ENCODE measurements at regions not wholly inside any gene's neighbourhood (a gene's known extent, or its start where the extent isn't known, plus 50 kb on each side); places are given as distances from the start of the nearest gene placed in this dataset.

- no peak for TF ChIP-seq E2F5 (CRISPR knock-in tag; conservative IDR thresholded peaks at IDR 0.05)
- no peak for TF ChIP-seq ZSCAN30 (CRISPR knock-in tag; IDR thresholded peaks at IDR 0.05)
- TF ChIP-seq ZNF720 (CRISPR knock-in tag; IDR thresholded peaks at IDR 0.05) = no peak
- TF ChIP-seq ZNF691 (CRISPR knock-in tag; IDR thresholded peaks at IDR 0.05; ENCODE audit: borderline replicate concordance, low read depth) = no peak
- no peak for TF ChIP-seq ZNF350 (CRISPR knock-in tag; IDR thresholded peaks at IDR 0.05; ENCODE audit: borderline replicate concordance, low read depth)
- TF ChIP-seq PRDM4 (CRISPR knock-in tag; IDR thresholded peaks at IDR 0.05; ENCODE audit: borderline replicate concordance) = no peak
- H3K4me3 ChIP-seq (replicated peaks in 1 of 3; ENCODE audit: insufficient read depth in 1 of 3, low read depth in 2 of 3, low read length in 3 of 3) = no peak overlapping the region
- in situ Hi-C loops (cut with HindIII; ENCODE audit: extremely low pct_ligation_motif_present, low pct_unique_long_range_greater_than_20kb) (no loop called here), intact Hi-C loops (cut with micrococcal nuclease; ENCODE audit: unreplicated experiment) (no loop called here)
- no peak overlapping the region for H3K4me2 ChIP-seq (ENCODE audit: low read depth, low read length)
- no peak overlapping the region for H2AFZ ChIP-seq (ENCODE audit: low read length)
- DNase-seq (ENCODE audit: low spot score) (no peak), ATAC-seq (no peak), FAIRE-seq (no peak)
- 8% methylated on average over 3 of the region's 3 CpGs for WGBS (ENCODE audit: low lambda C conversion rate)
- no peak overlapping the region for H3K27ac ChIP-seq (ENCODE audit: extremely low read length, insufficient read depth, low read length)
- H4K20me1 ChIP-seq (ENCODE audit: insufficient read depth, low read length) = no peaks in the 10 kb centered on the region
- ChIA-PET POLR2A (no interaction called here), CTCF (ENCODE audit: low intra/inter-chr PET ratio, low total read pairs) (no interaction called here)
- no peaks in the 10 kb centered on the region for H3K36me3 ChIP-seq (replicated peaks in 1 of 2; ENCODE audit: control insufficient read depth in 1 of 2, insufficient read depth in 2 of 2, low read length in 2 of 2)
- H3K9me3 ChIP-seq (ENCODE audit: low read length) = no peaks in the 10 kb centered on the region
- BruUV-seq (replicated peaks) = no TSS peak
- no peaks in the 10 kb centered on the region for H3K4me1 ChIP-seq (ENCODE audit: insufficient read depth, low read length)
- H3K9ac ChIP-seq (ENCODE audit: insufficient read depth, low read depth, low read length) = no peak overlapping the region
- no peaks in the 10 kb centered on the region for H3K79me2 ChIP-seq (ENCODE audit: insufficient read depth, low read length)
- no peaks in the 10 kb centered on the region for H3K27me3 ChIP-seq (ENCODE audit: control insufficient read depth in 1 of 2, insufficient read depth in 2 of 2, low read length in 2 of 2)
Measured at GRCh38 chr17:33888455-33888854, 366.6 kb upstream of the CCL2 start.

Measured in HepG2 (cell line).